ENCODE measurements at regions not wholly inside any gene's neighbourhood (a gene's known extent, or its start where the extent isn't known, plus 50 kb on each side); places are given as distances from the start of the nearest gene placed in this dataset.
"Not testable (repeated sequence)": the region's sequence is repeated elsewhere in the genome, so short reads cannot be mapped to it uniquely, and the experiment has no call there.

GRCh38 chr7:156519070-156519469 lies 121.5 kb upstream of the RNF32 start:
- no peak for TF ChIP-seq CTCF (conservative IDR thresholded peaks at IDR 0.05; ENCODE audit: low read depth)
- CTCF ChIA-PET: no interaction called here
- POLR2A ChIA-PET (ENCODE audit: low non-redundant PET): no interaction called here

GRCh38 chr7:156518466-156518865 lies 122.1 kb upstream of the RNF32 start:
- H3K27ac ChIP-seq: no peak overlapping the region
- no peak for TF ChIP-seq CTCF (conservative IDR thresholded peaks at IDR 0.05; ENCODE audit: low read depth)
- POLR2A ChIA-PET (ENCODE audit: low non-redundant PET): no interaction called here
- no peak for DNase-seq (ENCODE audit: low spot score)
- CTCF ChIA-PET: no interaction called here

More at GRCh38 chr7:156519070-156519469, 121.5 kb upstream of the RNF32 start:
- no peak for DNase-seq (ENCODE audit: low spot score)
- no peak overlapping the region for H3K27ac ChIP-seq

GRCh38 chr7:156517858-156518257 lies 122.7 kb upstream of the RNF32 start:
- DNase-seq (ENCODE audit: low spot score); H3K27ac ChIP-seq; POLR2A ChIA-PET (ENCODE audit: low non-redundant PET); CTCF ChIA-PET: not testable (repeated sequence)

- DNase-seq (ENCODE audit: low spot score): no peak
- H3K27ac ChIP-seq: no peak overlapping the region
- ChIA-PET POLR2A (ENCODE audit: low non-redundant PET) (no interaction called here), CTCF (no interaction called here)
- TF ChIP-seq CTCF (conservative IDR thresholded peaks at IDR 0.05; ENCODE audit: low read depth): no peak
Measured at GRCh38 chr7:156516791-156517378, 123.7 kb upstream of the RNF32 start.

- no peak overlapping the region for H3K27ac ChIP-seq
- ChIA-PET POLR2A (ENCODE audit: low non-redundant PET) (no interaction called here), CTCF (interaction anchor here (0.5 kb wide), 1 partner anchor 173 kb away, joined by 3 read pairs; no protein-coding TSS in a partner anchor)
- no peak for DNase-seq (ENCODE audit: low spot score)
- no peak for TF ChIP-seq CTCF (conservative IDR thresholded peaks at IDR 0.05; ENCODE audit: low read depth)
Measured at GRCh38 chr7:156515911-156516790, 124.4 kb upstream of the RNF32 start.

GRCh38 chr7:156514851-156515250 lies 125.7 kb upstream of the RNF32 start:
- no peak for TF ChIP-seq CTCF (conservative IDR thresholded peaks at IDR 0.05; ENCODE audit: low read depth)
- CTCF ChIA-PET: no interaction called here
- POLR2A ChIA-PET (ENCODE audit: low non-redundant PET): no interaction called here
- no peak overlapping the region for H3K27ac ChIP-seq
- no peak for DNase-seq (ENCODE audit: low spot score)

- CTCF ChIA-PET: no interaction called here
- POLR2A ChIA-PET (ENCODE audit: low non-redundant PET): no interaction called here
- no peak for TF ChIP-seq CTCF (conservative IDR thresholded peaks at IDR 0.05; ENCODE audit: low read depth)
- no peak overlapping the region for H3K27ac ChIP-seq
- no peak for DNase-seq (ENCODE audit: low spot score)
Measured at GRCh38 chr7:156511426-156511825, 129.1 kb upstream of the RNF32 start.

Measured in RWPE1 (cell line).